Activated CD8-positive, alpha-beta T cell treated with anti-CD3 and anti-CD28 coated beads for 36 hours (primary cell): ENCODE measurements at regions not wholly inside any gene's neighbourhood (a gene's known extent, or its start where the extent isn't known, plus 50 kb on each side); places are given as distances from the start of the nearest gene placed in this dataset.

ENCODE experiments used
- ATAC-seq: fragments of 200-7000 bp; cut with Tn5 transposase; one replicate; pipeline ENCODE4 v1.10.0; 2021; ENCODE audit warnings: mild to moderate bottlenecking, moderate library complexity
- CTCF ChIA-PET: fragments of 350-600 bp; sonication (Branson Sonifier 250); formaldehyde crosslinking; loops from one replicate; lab custom pipeline; 2021; ENCODE audit warnings: antibody characterized with exemption; lab: Charles Lee
- POLR2A ChIA-PET: fragments of 350-600 bp; sonication (Branson Sonifier 250); formaldehyde crosslinking; loops from one replicate; lab custom pipeline; 2021; ENCODE audit warnings: antibody characterized with exemption; lab: Charles Lee
- DNase-seq: peaks from one replicate; pipeline ENCODE4 v3.0.0-alpha.2; 2020
- H3K27ac Mint-ChIP-seq: one replicate; pipeline ENCODE4 v1.8.0; 2021; ENCODE audit warnings: mild to moderate bottlenecking, mixed read lengths
- H3K27me3 Mint-ChIP-seq: one replicate; pipeline ENCODE4 v1.8.0; 2021; ENCODE audit warnings: mixed read lengths
- H3K36me3 Mint-ChIP-seq: one replicate; pipeline ENCODE4 v1.8.0; 2021; ENCODE audit warnings: low read depth, mixed read lengths
- H3K4me1 Mint-ChIP-seq: one replicate; pipeline ENCODE4 v1.8.0; 2021; ENCODE audit warnings: low read depth, mixed read lengths
- H3K4me3 Mint-ChIP-seq: one replicate; pipeline ENCODE4 v1.8.0; 2021; ENCODE audit warnings: mild to moderate bottlenecking, moderate library complexity, mixed read lengths
- H3K9me3 Mint-ChIP-seq: one replicate; pipeline ENCODE4 v1.8.0; 2021; ENCODE audit warnings: mixed read lengths
- CTCF ChIP-seq: fragments of 200-600 bp; IDR thresholded peaks from one replicate; pipeline ENCODE4 v1.8.0; 2022; ENCODE audit warnings: antibody characterized with exemption, mild to moderate bottlenecking
- intact Hi-C: fragments of 100-400 bp; cut with micrococcal nuclease; formaldehyde crosslinking; loops from one replicate; pipeline ENCODE4 v1.10.0; 2022

GRCh38 chr4:158997660-158998349 is 105.1 kb upstream of the RAPGEF2 start:
- no peak for TF ChIP-seq CTCF
- no peak overlapping the region for H3K27ac Mint-ChIP-seq
- H3K36me3 Mint-ChIP-seq: no peaks in the 10 kb centered on the region
- intact Hi-C loops: no loop called here
- no peak for ATAC-seq
- peaks cover 2% of the 10 kb centered on the region for H3K4me1 Mint-ChIP-seq
- no peak overlapping the region for H3K4me3 Mint-ChIP-seq
- H3K9me3 Mint-ChIP-seq: no peaks in the 10 kb centered on the region
- no peak for DNase-seq
- ChIA-PET POLR2A (no interaction called here), CTCF (interaction anchor here (1.1 kb wide), 1 partner anchor 205 kb away, joined by 3 read pairs; no protein-coding TSS in a partner anchor)
- H3K27me3 Mint-ChIP-seq: peaks cover 4% of the 10 kb centered on the region

GRCh38 chr4:158998624-158999023 is 104.3 kb upstream of the RAPGEF2 start:
- DNase-seq: no peak
- Mint-ChIP-seq H3K36me3 (no peaks in the 10 kb centered on the region), H3K27ac (no peak overlapping the region), H3K4me1 (peaks cover 8% of the 10 kb centered on the region), H3K4me3 (no peak overlapping the region), H3K27me3 (peaks cover 7% of the 10 kb centered on the region), H3K9me3 (no peaks in the 10 kb centered on the region)
- TF ChIP-seq CTCF: no peak
- ChIA-PET POLR2A (no interaction called here), CTCF (interaction anchor here (1.1 kb wide), 1 partner anchor 204 kb away, joined by 3 read pairs; no protein-coding TSS in a partner anchor)
- ATAC-seq: no peak
- intact Hi-C loops: no loop called here

- peaks cover 8% of the 10 kb centered on the region for H3K27me3 Mint-ChIP-seq
- no peaks in the 10 kb centered on the region for H3K36me3 Mint-ChIP-seq
- H3K4me1 Mint-ChIP-seq: peaks cover 8% of the 10 kb centered on the region
- no peak overlapping the region for H3K27ac Mint-ChIP-seq
- no peaks in the 10 kb centered on the region for H3K9me3 Mint-ChIP-seq
- DNase-seq (no peak), ATAC-seq (no peak)
- no peak overlapping the region for H3K4me3 Mint-ChIP-seq
- no peak for TF ChIP-seq CTCF
- intact Hi-C loops: no loop called here
- POLR2A ChIA-PET: interaction anchor here (1.3 kb wide), 1 partner anchor 8 kb away, joined by 4 read pairs; no protein-coding TSS in a partner anchor
- CTCF ChIA-PET: no interaction called here
These were observed 103.7 kb upstream of the RAPGEF2 start for GRCh38 chr4:158999166-158999682.

- H3K9me3 Mint-ChIP-seq: no peaks in the 10 kb centered on the region
- H3K36me3 Mint-ChIP-seq: no peaks in the 10 kb centered on the region
- peaks cover 8% of the 10 kb centered on the region for H3K27me3 Mint-ChIP-seq
- DNase-seq: no peak
- H3K4me3 Mint-ChIP-seq: no peak overlapping the region
- ATAC-seq: no peak
- POLR2A ChIA-PET: interaction anchor here (1.3 kb wide), 1 partner anchor 9 kb away, joined by 4 read pairs; no protein-coding TSS in a partner anchor
- intact Hi-C loops: no loop called here
- TF ChIP-seq CTCF: no peak
- H3K4me1 Mint-ChIP-seq: peaks cover 8% of the 10 kb centered on the region
- H3K27ac Mint-ChIP-seq: no peak overlapping the region
- CTCF ChIA-PET: no interaction called here
These were observed 103.0 kb upstream of the RAPGEF2 start for GRCh38 chr4:158999849-159000248.

GRCh38 chr4:159002950-159003349 is 99.9 kb upstream of the RAPGEF2 start:
- intact Hi-C loops: no loop called here
- Mint-ChIP-seq H3K4me1 (peaks cover 8% of the 10 kb centered on the region), H3K36me3 (no peaks in the 10 kb centered on the region), H3K9me3 (no peaks in the 10 kb centered on the region), H3K27ac (no peak overlapping the region), H3K27me3 (peaks cover 8% of the 10 kb centered on the region), H3K4me3 (no peak overlapping the region)
- DNase-seq: no peak
- POLR2A ChIA-PET: no interaction called here
- CTCF ChIA-PET: no interaction called here
- no peak for TF ChIP-seq CTCF
- ATAC-seq: peak; percentile 58
